HEK293 (cell line): ENCODE measurements at regions not wholly inside any gene's neighbourhood (a gene's known extent, or its start where the extent isn't known, plus 50 kb on each side); places are given as distances from the start of the nearest gene placed in this dataset.

Experiments
- CTCF ChIA-PET: fragments of 350-600 bp; formaldehyde crosslinking; extraction: SDS; loops from one replicate; lab custom pipeline; 2021; ENCODE audit warnings: antibody characterized with exemption; lab: Yijun Ruan, JAX
- POLR2A ChIA-PET: fragments of 300-600 bp; formaldehyde crosslinking; extraction: SDS; loops from one replicate; lab custom pipeline; 2020; ENCODE audit warnings: antibody characterized with exemption, inconsistent platforms; lab: Yijun Ruan, JAX
- H3K27ac ChIP-seq: fragments of 200-500 bp; sonication (Bioruptor generic); 2 replicates; pipeline ENCODE4 v1.5.1; 2014; ENCODE audit warnings: low read depth, low read length, control low read depth, inconsistent platforms; ENCODE audit errors: extremely low read depth
- H3K36me3 ChIP-seq, 2 experiments: fragments of 200-500 bp in 1 of 2; sonication (Bioruptor generic) in 1 of 2; 1 replicate in 1 of 2; 2 replicates in 1 of 2; pipeline ENCODE4 v1.5.1; 2014 to 2017; ENCODE audit warnings: inconsistent platforms in 2 of 2, low read length in 2 of 2; ENCODE audit not compliant: control insufficient read depth in 2 of 2, insufficient read depth in 1 of 2
- H3K4me1 ChIP-seq: fragments of 200-500 bp; sonication (Bioruptor generic); 2 replicates; pipeline ENCODE4 v1.5.1; 2014; ENCODE audit warnings: mild to moderate bottlenecking, low read length, inconsistent platforms; ENCODE audit not compliant: control insufficient read depth, insufficient read depth
- H3K4me3 ChIP-seq: 2 replicates; pipeline ENCODE4 v1.5.1; 2011; ENCODE audit warnings: low read depth, mild to moderate bottlenecking, control low read depth, low read length, moderate library complexity
- H3K9me3 ChIP-seq: fragments of 200-500 bp; sonication (Bioruptor generic); 2 replicates; pipeline ENCODE4 v1.5.1; 2014; ENCODE audit warnings: low read depth, low read length, inconsistent platforms; ENCODE audit not compliant: control insufficient read depth, insufficient read depth
- ATF2 ChIP-seq: fragments of 450-650 bp; formaldehyde crosslinking; IDR thresholded peaks from 2 replicates; pipeline ENCODE4 v1.5.1; 2016; ENCODE audit warnings: missing biosample characterization, missing genetic modification characterization, low read depth
- KLF7 ChIP-seq: fragments of 450-650 bp; formaldehyde crosslinking; IDR thresholded peaks from 2 replicates; pipeline ENCODE4 v1.5.1; 2016; ENCODE audit warnings: missing biosample characterization, missing genetic modification characterization, borderline replicate concordance
- KLF9 ChIP-seq: fragments of 450-650 bp; formaldehyde crosslinking; IDR thresholded peaks from 2 replicates; pipeline ENCODE4 v1.5.1; 2016; ENCODE audit warnings: missing biosample characterization, missing genetic modification characterization, low read depth
- REPIN1 ChIP-seq: fragments of 450-650 bp; formaldehyde crosslinking; IDR thresholded peaks from 2 replicates; pipeline ENCODE4 v1.5.1; 2017; ENCODE audit warnings: missing biosample characterization, missing genetic modification characterization, low read depth
- SALL2 ChIP-seq: fragments of 450-650 bp; formaldehyde crosslinking; IDR thresholded peaks from 2 replicates; pipeline ENCODE4 v1.5.0; 2017; ENCODE audit warnings: missing biosample characterization, mild to moderate bottlenecking, missing genetic modification characterization, borderline replicate concordance
- SP7 ChIP-seq: fragments of 450-650 bp; formaldehyde crosslinking; IDR thresholded peaks from 2 replicates; pipeline ENCODE4 v1.5.1; 2016; ENCODE audit warnings: missing biosample characterization, missing genetic modification characterization
- TCF7L2 ChIP-seq: IDR thresholded peaks from 2 replicates; pipeline ENCODE4 v1.6.1; 2011; ENCODE audit warnings: low read depth, mild to moderate bottlenecking, inconsistent platforms, low read length, moderate library complexity, borderline replicate concordance
- YY2 ChIP-seq: fragments of 450-650 bp; formaldehyde crosslinking; IDR thresholded peaks from 2 replicates; pipeline ENCODE4 v1.5.1; 2016; ENCODE audit warnings: missing biosample characterization, missing genetic modification characterization
- ZFP69B ChIP-seq: fragments of 450-650 bp; formaldehyde crosslinking; IDR thresholded peaks from 2 replicates; pipeline ENCODE4 v1.5.1; 2016; ENCODE audit warnings: missing biosample characterization, missing genetic modification characterization
- ZNF175 ChIP-seq: fragments of 450-650 bp; formaldehyde crosslinking; IDR thresholded peaks from 2 replicates; pipeline ENCODE4 v1.5.1; 2016; ENCODE audit warnings: missing biosample characterization, missing genetic modification characterization
- ZNF19 ChIP-seq: fragments of 450-650 bp; formaldehyde crosslinking; IDR thresholded peaks from 2 replicates; pipeline ENCODE4; 2016; ENCODE audit warnings: missing biosample characterization, missing genetic modification characterization, low read depth
- ZNF24 ChIP-seq: fragments of 450-650 bp; formaldehyde crosslinking; IDR thresholded peaks from 2 replicates; pipeline ENCODE4 v1.5.1; 2016; ENCODE audit warnings: missing biosample characterization, missing genetic modification characterization
- ZNF274 ChIP-seq, 2 experiments: fragments of 200-500 bp in 1 of 2; fragments of 450-650 bp in 1 of 2; sonication (Bioruptor generic) in 1 of 2; formaldehyde crosslinking in 1 of 2; IDR thresholded peaks; 2 replicates each; pipeline versions ENCODE4 v1.5.1 to v1.6.1; 2014 to 2016; ENCODE audit warnings: borderline replicate concordance in 1 of 2, inconsistent platforms in 1 of 2, low read length in 1 of 2, missing biosample characterization in 1 of 2, missing genetic modification characterization in 1 of 2
- ZNF324 ChIP-seq: fragments of 450-650 bp; formaldehyde crosslinking; IDR thresholded peaks from 2 replicates; pipeline ENCODE4 v1.5.1; 2016; ENCODE audit warnings: missing biosample characterization, missing genetic modification characterization
- ZNF433 ChIP-seq: fragments of 450-650 bp; formaldehyde crosslinking; IDR thresholded peaks from 2 replicates; pipeline ENCODE4 v1.5.1; 2016; ENCODE audit warnings: missing biosample characterization, missing genetic modification characterization, low read depth
- ZNF48 ChIP-seq: fragments of 450-650 bp; formaldehyde crosslinking; IDR thresholded peaks from 2 replicates; pipeline ENCODE4 v1.5.1; 2016; ENCODE audit warnings: missing biosample characterization, missing genetic modification characterization
- ZNF549 ChIP-seq: fragments of 450-650 bp; IDR thresholded peaks from 2 replicates; pipeline ENCODE4 v1.5.1; 2018; ENCODE audit warnings: missing biosample characterization, missing genetic modification characterization, mild to moderate bottlenecking, inconsistent platforms, moderate library complexity
- ZNF558 ChIP-seq: fragments of 450-650 bp; formaldehyde crosslinking; IDR thresholded peaks from 2 replicates; pipeline ENCODE4 v1.5.1; 2016; ENCODE audit warnings: missing biosample characterization, missing genetic modification characterization
- ZNF561 ChIP-seq: fragments of 450-650 bp; IDR thresholded peaks from 2 replicates; pipeline ENCODE4 v1.5.1; 2018; ENCODE audit warnings: missing biosample characterization, missing genetic modification characterization, borderline replicate concordance
- ZNF580 ChIP-seq: fragments of 450-650 bp; formaldehyde crosslinking; IDR thresholded peaks from 2 replicates; pipeline ENCODE4 v1.5.1; 2016; ENCODE audit warnings: missing biosample characterization, missing genetic modification characterization
- ZNF660 ChIP-seq: fragments of 450-650 bp; IDR thresholded peaks from 2 replicates; pipeline ENCODE4 v1.5.1; 2018; ENCODE audit warnings: missing biosample characterization, mild to moderate bottlenecking, missing genetic modification characterization
- ZNF692 ChIP-seq: fragments of 450-650 bp; formaldehyde crosslinking; IDR thresholded peaks from 2 replicates; pipeline ENCODE4 v1.5.1; 2016; ENCODE audit warnings: missing biosample characterization, missing genetic modification characterization
- ZNF747 ChIP-seq: fragments of 450-650 bp; formaldehyde crosslinking; IDR thresholded peaks from 2 replicates; pipeline ENCODE4 v1.5.1; 2016; ENCODE audit warnings: missing biosample characterization, missing genetic modification characterization

GRCh38 chr2:206846331-206846730 lies 80.9 kb downstream of the FASTKD2 start:
- ChIA-PET POLR2A (no interaction called here), CTCF (no interaction called here)
- TF ChIP-seq KLF9: no peak
- TF ChIP-seq ZNF274 (IDR thresholded peaks at IDR 0.05; ENCODE audit: low read length): no peak
- TF ChIP-seq ZNF274 (tag by site-specific recombination; IDR thresholded peaks at IDR 0.05; ENCODE audit: borderline replicate concordance): no peak
- TF ChIP-seq ZNF558 (tag by site-specific recombination): no peak
- TF ChIP-seq KLF7 (tag by site-specific recombination): no peak
- no peak for TF ChIP-seq ZNF580
- TF ChIP-seq ZNF660 (tag by site-specific recombination): no peak
- no peak for TF ChIP-seq ZNF19 (tag by site-specific recombination)
- no peak for TF ChIP-seq REPIN1 (tag by site-specific recombination)
- TF ChIP-seq ZNF561 (tag by site-specific recombination): no peak
- TF ChIP-seq ZNF24: no peak
- TF ChIP-seq ZFP69B: no peak
- no peak overlapping the region for H3K4me3 ChIP-seq
- H3K9me3 ChIP-seq: no peaks in the 10 kb centered on the region
- no peaks in the 10 kb centered on the region for H3K36me3 ChIP-seq
- H3K4me1 ChIP-seq: no peaks in the 10 kb centered on the region
- H3K27ac ChIP-seq: no peak overlapping the region

GRCh38 chr2:206846981-206847834 lies 81.8 kb downstream of the FASTKD2 start:
- H3K4me1 ChIP-seq: no peaks in the 10 kb centered on the region
- CTCF ChIA-PET: interaction anchor here (0.6 kb wide), 1 partner anchor 34 kb away, joined by 3 read pairs; no protein-coding TSS in a partner anchor

GRCh38 chr2:206850369-206850768 lies 85.0 kb downstream of the FASTKD2 start:
- POLR2A ChIA-PET: no interaction called here
- no peaks in the 10 kb centered on the region for H3K9me3 ChIP-seq
- H3K36me3 ChIP-seq: no peaks in the 10 kb centered on the region
- no peak overlapping the region for H3K27ac ChIP-seq
- no peak for TF ChIP-seq TCF7L2
- no peak overlapping the region for H3K4me3 ChIP-seq
- no peaks in the 10 kb centered on the region for H3K4me1 ChIP-seq
- CTCF ChIA-PET: no interaction called here

More at GRCh38 chr2:206846981-206847834, 81.8 kb downstream of the FASTKD2 start:
- no peak overlapping the region for H3K4me3 ChIP-seq
- no peaks in the 10 kb centered on the region for H3K36me3 ChIP-seq
- TF ChIP-seq ZNF433 (tag by site-specific recombination): no peak
- POLR2A ChIA-PET: no interaction called here
- no peaks in the 10 kb centered on the region for H3K9me3 ChIP-seq
- no peak overlapping the region for H3K27ac ChIP-seq

GRCh38 chr2:206851521-206851920 lies 86.1 kb downstream of the FASTKD2 start:
- Histone ChIP-seq H3K36me3 (no peaks in the 10 kb centered on the region), H3K4me1 (no peaks in the 10 kb centered on the region), H3K4me3 (no peak overlapping the region), H3K9me3 (no peaks in the 10 kb centered on the region)
- ChIA-PET CTCF (interaction anchor here (0.9 kb wide), 1 partner anchor 16 kb away, joined by 3 read pairs; no protein-coding TSS in a partner anchor), POLR2A (no interaction called here)
- TF ChIP-seq ZNF692 (tag by site-specific recombination): no peak
- TF ChIP-seq ZNF175: no peak
- TF ChIP-seq ATF2 (tag by site-specific recombination): no peak
- TF ChIP-seq ZNF48 (tag by site-specific recombination): no peak
- no peak for TF ChIP-seq ZNF747 (tag by site-specific recombination)
- TF ChIP-seq SP7 (tag by site-specific recombination): no peak
- no peak for TF ChIP-seq ZNF324 (tag by site-specific recombination)
- TF ChIP-seq YY2 (tag by site-specific recombination): no peak
- TF ChIP-seq ZNF549 (tag by site-specific recombination): no peak
- TF ChIP-seq TCF7L2: no peak
- TF ChIP-seq SALL2 (tag by site-specific recombination): no peak
- TF ChIP-seq, all 188 proteins: peak for 0
- no peak overlapping the region for H3K27ac ChIP-seq
